Esophagus squamous epithelium (tissue), 4 donors: ENCODE measurements at regions not wholly inside any gene's neighbourhood (a gene's known extent, or its start where the extent isn't known, plus 50 kb on each side); places are given as distances from the start of the nearest gene placed in this dataset.

Experiments used
- CTCF ChIP-seq, 6 experiments: fragments of 450-650 bp in 4 of 6; fragments of 200-600 bp in 2 of 6; sonication (generic) in 2 of 6; IDR thresholded peaks; one replicate each; pipeline ENCODE4 v1.5.1; 2016 to 2019; ENCODE audit warnings: antibody characterized with exemption in 6 of 6, mild to moderate bottlenecking in 4 of 6, moderate library complexity in 4 of 6
- POLR2A ChIP-seq, 4 donors: fragments of 450-650 bp; IDR thresholded peaks; one replicate each; pipeline ENCODE4 v1.6.1; 2017; ENCODE audit warnings: antibody characterized with exemption in 4 of 4, mild to moderate bottlenecking in 4 of 4, moderate library complexity in 3 of 4

- TF ChIP-seq CTCF (IDR thresholded peaks at IDR 0.05) (no peak), POLR2A (IDR thresholded peaks at IDR 0.05) (no peak)
Observed at GRCh38 chr13:50459658-50460057, 383.8 kb downstream of the DLEU7 start.
